Activated naive CD4-positive, alpha-beta T cell treated with anti-CD3 and anti-CD28 coated beads, Interleukin-2, amount 10 ng/mL, durations not matched to agents 7 days and 5 days (primary cell): ENCODE measurements at regions not wholly inside any gene's neighbourhood (a gene's known extent, or its start where the extent isn't known, plus 50 kb on each side); places are given as distances from the start of the nearest gene placed in this dataset.

Source experiments
- CTCF ChIA-PET: fragments of 350-600 bp; sonication (Branson Sonifier 250); formaldehyde crosslinking; loops from one replicate; lab custom pipeline; 2021; ENCODE audit warnings: antibody characterized with exemption; lab: Charles Lee
- DNase-seq: peaks from one replicate; pipeline ENCODE4 v3.0.0-alpha.2; 2020
- H3K27ac Mint-ChIP-seq: one replicate; pipeline ENCODE4 v1.8.0; 2021; ENCODE audit warnings: mild to moderate bottlenecking, moderate library complexity, mixed read lengths
- H3K27me3 Mint-ChIP-seq: one replicate; pipeline ENCODE4 v1.8.0; 2021; ENCODE audit warnings: mild to moderate bottlenecking, mixed read lengths
- H3K36me3 Mint-ChIP-seq: one replicate; pipeline ENCODE4 v1.8.0; 2021; ENCODE audit warnings: mixed read lengths
- H3K4me1 Mint-ChIP-seq: one replicate; pipeline ENCODE4 v1.8.0; 2021; ENCODE audit warnings: mixed read lengths
- H3K4me3 Mint-ChIP-seq: one replicate; pipeline ENCODE4 v1.8.0; 2021; ENCODE audit warnings: mild to moderate bottlenecking, moderate library complexity, mixed read lengths
- H3K9me3 Mint-ChIP-seq: one replicate; pipeline ENCODE4 v1.8.0; 2021; ENCODE audit warnings: mixed read lengths

DNA sequence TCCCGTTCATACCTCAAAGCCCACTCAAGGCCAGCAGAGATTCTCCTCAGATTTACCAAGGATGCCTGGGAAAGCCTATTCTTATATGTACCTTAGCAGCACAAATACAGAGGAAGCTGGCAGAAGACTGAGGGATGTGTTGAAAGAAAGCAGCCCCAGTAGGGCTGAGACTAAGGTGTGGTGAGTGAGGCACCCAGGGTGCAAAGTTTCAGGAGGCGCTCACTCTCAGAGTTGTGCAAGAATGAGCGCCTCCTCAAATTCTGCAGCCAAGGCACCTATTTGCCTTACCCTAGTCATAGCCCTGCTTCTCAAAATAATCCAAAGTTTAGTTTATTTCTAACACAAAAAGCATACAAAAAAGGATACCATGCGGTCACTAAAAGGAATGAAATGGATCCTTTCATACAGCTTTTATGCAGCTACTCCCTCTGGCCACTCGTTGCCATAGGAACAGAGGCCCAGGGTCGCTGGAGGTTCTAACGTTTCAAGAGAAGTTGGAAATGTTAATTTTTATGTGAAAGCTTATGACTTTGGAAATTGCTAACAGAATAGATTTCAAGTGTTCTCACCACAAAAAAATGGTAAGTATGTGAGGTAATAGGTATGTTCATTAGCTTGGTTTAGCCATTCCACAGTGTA is 79.7 kb upstream of the SMIM23 start:
- CTCF ChIA-PET: interaction anchor here (0.6 kb wide), 1 partner anchor 56 kb away, joined by 3 read pairs; no protein-coding TSS in a partner anchor
- Mint-ChIP-seq H3K4me1 (no peaks in the 10 kb centered on the region), H3K36me3 (no peaks in the 10 kb centered on the region), H3K27me3 (peaks cover 15% of the 10 kb centered on the region), H3K27ac (no peak overlapping the region), H3K4me3 (no peak overlapping the region), H3K9me3 (no peaks in the 10 kb centered on the region)
- DNase-seq: no peak

DNA sequence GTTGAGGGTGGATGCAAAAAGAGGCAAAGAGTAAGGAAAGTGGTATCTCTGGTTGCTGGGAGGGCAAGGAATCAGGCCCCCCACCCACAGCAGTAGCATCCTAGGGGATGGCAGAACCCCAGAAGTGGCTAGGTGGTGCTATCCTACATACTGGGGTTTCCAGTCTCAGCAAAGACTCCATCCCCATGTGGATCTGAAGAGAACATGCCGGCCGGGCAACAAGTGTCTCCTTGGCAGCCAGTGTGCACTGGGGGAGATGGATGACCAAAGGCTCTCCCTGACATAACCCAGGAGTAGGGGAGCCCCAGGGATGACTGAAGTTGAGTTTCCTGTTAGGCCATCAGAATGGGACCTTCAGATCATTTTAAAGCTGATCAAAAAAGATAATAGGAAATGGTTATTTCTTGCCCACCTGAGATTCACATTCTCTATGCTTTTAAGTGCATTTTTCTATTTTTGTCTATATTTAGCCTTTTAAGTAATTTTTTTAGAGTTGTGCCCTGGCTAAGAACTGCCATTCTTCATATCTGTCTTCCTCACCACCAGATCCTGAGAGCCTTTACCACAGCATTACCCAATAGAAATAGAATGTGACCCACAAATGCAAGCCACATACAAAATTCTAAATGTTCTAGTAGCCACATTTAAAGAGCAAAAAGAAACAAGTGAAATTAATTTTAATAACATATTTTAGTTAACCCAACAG is 78.7 kb upstream of the SMIM23 start:
- CTCF ChIA-PET: no interaction called here
- no peak for DNase-seq
- H3K27ac Mint-ChIP-seq: no peak overlapping the region
- H3K9me3 Mint-ChIP-seq: no peaks in the 10 kb centered on the region
- no peaks in the 10 kb centered on the region for H3K4me1 Mint-ChIP-seq
- peaks cover 10% of the 10 kb centered on the region for H3K27me3 Mint-ChIP-seq
- no peak overlapping the region for H3K4me3 Mint-ChIP-seq
- no peaks in the 10 kb centered on the region for H3K36me3 Mint-ChIP-seq

DNA sequence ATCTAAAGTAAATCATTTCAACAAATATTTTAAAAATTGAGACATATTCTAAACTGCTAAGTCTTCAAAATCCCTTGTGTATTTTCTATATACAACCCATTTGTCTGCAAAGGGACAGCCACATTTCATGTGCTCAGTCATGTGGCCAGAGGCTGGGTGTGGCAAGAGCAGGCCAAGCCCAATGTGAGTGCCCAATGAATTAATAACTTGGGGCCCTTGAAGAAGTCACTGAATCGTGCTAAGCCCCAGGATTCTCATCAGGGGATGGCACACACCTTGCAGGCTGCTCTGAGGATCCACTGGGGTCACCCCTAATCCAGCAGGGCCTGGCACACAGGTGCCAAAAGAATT is 78.2 kb upstream of the SMIM23 start:
- peaks cover 10% of the 10 kb centered on the region for H3K27me3 Mint-ChIP-seq
- H3K9me3 Mint-ChIP-seq: no peaks in the 10 kb centered on the region
- DNase-seq: no peak
- H3K36me3 Mint-ChIP-seq: no peaks in the 10 kb centered on the region
- no peak overlapping the region for H3K27ac Mint-ChIP-seq
- CTCF ChIA-PET: no interaction called here
- H3K4me1 Mint-ChIP-seq: no peaks in the 10 kb centered on the region
- H3K4me3 Mint-ChIP-seq: no peak overlapping the region

DNA sequence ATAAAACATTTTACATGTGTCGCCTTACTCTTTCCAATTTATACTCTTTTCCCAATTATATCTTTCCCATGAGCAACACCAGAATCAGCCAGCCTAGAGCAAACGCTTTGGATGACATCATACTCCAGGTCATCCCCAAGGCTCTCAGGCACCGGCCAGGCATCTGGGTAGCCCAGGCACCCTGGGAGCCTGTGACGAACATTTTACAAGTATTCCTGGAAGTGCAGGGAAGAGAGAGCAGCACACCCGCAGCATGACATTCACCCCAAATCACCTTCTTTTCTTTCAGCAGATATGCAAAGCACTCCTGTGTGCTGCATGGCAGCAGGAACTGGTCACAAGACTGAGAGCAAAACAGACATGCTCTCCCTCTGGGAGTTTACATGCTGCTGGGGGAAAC is 75.7 kb upstream of the SMIM23 start:
- no peak overlapping the region for H3K4me3 Mint-ChIP-seq
- H3K4me1 Mint-ChIP-seq: no peaks in the 10 kb centered on the region
- H3K9me3 Mint-ChIP-seq: no peaks in the 10 kb centered on the region
- CTCF ChIA-PET: no interaction called here
- peaks cover 2% of the 10 kb centered on the region for H3K27me3 Mint-ChIP-seq
- no peak for DNase-seq
- no peak overlapping the region for H3K27ac Mint-ChIP-seq
- no peaks in the 10 kb centered on the region for H3K36me3 Mint-ChIP-seq

DNA sequence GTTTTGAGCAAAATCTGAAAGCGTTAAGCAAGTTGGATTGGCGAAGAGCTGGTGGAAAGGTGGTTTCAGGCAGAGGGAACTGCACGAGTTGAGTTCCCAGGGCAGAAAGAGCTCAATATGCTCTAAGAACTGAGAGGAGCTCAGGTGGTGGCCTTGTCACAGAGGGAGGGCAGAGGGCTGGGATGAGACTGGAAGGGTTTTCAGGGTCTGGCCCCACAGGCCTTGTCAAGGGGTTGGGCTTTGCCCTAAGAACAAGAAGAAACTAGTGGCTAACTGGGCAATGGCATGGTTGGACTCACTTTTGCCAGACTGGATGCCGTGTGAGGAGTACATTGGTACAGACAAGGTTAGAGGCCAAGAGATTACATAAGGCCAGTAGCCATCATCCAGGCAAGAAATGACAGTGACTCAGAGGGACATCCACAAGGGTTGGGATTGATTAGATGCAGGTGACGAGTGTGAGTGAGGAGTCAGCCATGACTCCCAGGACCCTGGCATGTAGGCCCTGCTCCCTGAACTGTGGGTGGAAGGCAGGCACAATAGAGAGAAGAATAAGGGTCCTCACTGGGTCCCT is 75.1 kb upstream of the SMIM23 start:
- DNase-seq: no peak
- H3K27me3 Mint-ChIP-seq: peaks cover 6% of the 10 kb centered on the region
- H3K4me3 Mint-ChIP-seq: no peak overlapping the region
- no peaks in the 10 kb centered on the region for H3K9me3 Mint-ChIP-seq
- no peaks in the 10 kb centered on the region for H3K4me1 Mint-ChIP-seq
- H3K36me3 Mint-ChIP-seq: no peaks in the 10 kb centered on the region
- CTCF ChIA-PET: no interaction called here
- no peak overlapping the region for H3K27ac Mint-ChIP-seq

DNA sequence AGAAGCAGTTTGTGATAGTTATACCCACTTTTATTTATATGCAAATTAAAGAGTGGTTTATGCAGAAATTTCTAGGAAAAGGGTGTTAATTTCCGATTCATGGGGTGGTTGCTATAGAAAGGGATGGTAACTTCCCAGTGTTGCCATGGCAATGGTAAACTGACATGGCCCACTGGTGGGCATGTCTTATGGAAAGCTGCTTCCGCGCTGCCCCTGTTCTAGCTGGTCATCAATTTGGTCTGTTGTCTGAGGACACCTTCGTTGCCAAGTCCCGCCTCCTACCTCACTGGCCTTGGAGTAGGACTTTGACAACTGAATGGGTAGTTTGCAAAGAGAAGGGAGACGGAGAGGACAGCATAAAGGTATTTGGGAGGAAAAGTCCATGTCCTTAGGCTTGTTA is 74.0 kb upstream of the SMIM23 start:
- Mint-ChIP-seq H3K9me3 (no peaks in the 10 kb centered on the region), H3K27ac (no peak overlapping the region), H3K36me3 (no peaks in the 10 kb centered on the region), H3K4me1 (no peaks in the 10 kb centered on the region), H3K4me3 (no peak overlapping the region), H3K27me3 (peaks cover 13% of the 10 kb centered on the region)
- DNase-seq: no peak
- CTCF ChIA-PET: no interaction called here

DNA sequence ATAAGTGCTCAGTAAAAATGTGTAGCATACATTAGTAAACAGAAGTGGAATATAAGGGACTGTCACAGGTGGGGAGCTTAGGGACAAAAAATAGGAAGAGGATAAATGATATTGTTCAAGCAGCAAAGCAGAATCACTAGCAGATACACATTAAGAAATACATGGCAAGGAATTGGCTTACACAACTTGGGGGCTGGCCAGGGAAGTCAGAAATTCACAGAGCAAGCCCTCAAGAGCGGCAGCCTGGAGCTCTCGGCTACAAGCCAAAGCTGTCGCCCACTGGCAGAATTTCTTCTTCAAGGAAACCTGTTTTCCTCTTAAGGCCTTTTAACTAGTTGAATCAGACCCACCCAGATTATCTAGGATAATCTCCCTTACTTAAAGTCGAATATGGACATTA is 73.0 kb upstream of the SMIM23 start:
- CTCF ChIA-PET: no interaction called here
- no peak overlapping the region for H3K27ac Mint-ChIP-seq
- H3K36me3 Mint-ChIP-seq: no peaks in the 10 kb centered on the region

DNA sequence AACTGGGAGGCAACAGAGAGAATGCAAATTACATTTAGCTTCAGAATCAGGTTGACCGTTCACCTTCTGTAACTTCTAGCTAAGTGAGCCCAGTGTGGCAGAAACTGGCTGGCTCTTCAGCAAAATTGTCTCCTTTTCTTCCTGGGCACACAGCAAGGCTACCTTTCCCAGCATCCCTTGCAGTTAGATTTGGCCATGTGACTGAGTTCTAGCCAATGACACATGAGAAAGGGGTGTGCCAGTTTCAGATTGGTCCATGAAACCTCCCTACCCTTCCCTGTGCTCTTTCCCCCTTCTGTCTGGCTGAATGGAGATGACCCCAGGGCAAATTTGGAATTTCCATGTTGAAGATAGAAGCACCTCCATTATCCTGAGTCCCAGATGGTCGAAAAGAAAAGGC is 72.5 kb upstream of the SMIM23 start:
- H3K27me3 Mint-ChIP-seq: peaks cover 16% of the 10 kb centered on the region
- H3K9me3 Mint-ChIP-seq: no peaks in the 10 kb centered on the region
- no peak overlapping the region for H3K27ac Mint-ChIP-seq
- DNase-seq: no peak
- H3K36me3 Mint-ChIP-seq: no peaks in the 10 kb centered on the region
- H3K4me1 Mint-ChIP-seq: no peaks in the 10 kb centered on the region
- no peak overlapping the region for H3K4me3 Mint-ChIP-seq
- CTCF ChIA-PET: no interaction called here

More for the DNA sequence above, 73.0 kb upstream of the SMIM23 start:
- peaks cover 13% of the 10 kb centered on the region for H3K27me3 Mint-ChIP-seq
- no peak for DNase-seq
- H3K4me1 Mint-ChIP-seq: no peaks in the 10 kb centered on the region
- no peaks in the 10 kb centered on the region for H3K9me3 Mint-ChIP-seq
- no peak overlapping the region for H3K4me3 Mint-ChIP-seq

DNA sequence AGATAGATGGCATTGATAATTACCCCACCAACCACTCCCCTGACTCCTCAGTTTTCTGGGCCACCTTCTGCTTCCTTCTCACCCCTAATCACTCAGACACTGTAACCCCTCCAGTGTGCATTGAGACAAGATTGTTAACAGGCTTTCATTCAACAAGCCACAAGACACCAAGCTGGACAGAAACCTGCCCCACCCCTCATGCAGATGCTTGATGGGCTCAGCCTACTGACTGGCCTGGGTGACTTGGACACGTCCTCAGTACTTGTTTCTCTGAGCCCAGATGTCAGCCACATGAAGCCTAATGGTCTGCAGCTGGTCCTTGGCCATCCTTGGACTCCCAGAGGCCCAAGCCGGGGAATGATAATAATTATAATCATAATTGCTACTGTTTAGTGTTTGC is 71.4 kb upstream of the SMIM23 start:
- CTCF ChIA-PET: no interaction called here

DNA sequence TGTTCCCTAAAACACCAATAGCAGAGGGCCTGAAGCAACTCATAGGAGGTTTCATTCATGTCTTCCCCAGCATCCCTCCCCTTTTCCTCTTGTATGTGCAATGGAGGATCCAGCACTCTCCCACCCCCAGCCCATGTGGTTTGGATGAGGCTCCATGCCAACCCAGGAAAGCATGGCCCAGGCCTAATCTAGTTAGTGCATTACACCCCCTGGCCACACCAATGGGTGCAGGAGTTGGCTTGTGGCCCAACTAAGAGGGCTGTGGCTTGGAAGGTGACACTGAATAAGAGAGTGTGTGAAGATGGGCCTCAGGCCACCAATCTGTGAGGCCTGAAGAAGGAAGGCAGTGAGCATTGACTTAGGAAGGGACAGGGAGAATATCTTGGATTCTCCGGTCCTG is 70.8 kb upstream of the SMIM23 start:
- no peak overlapping the region for H3K4me3 Mint-ChIP-seq
- H3K27me3 Mint-ChIP-seq: peaks cover 24% of the 10 kb centered on the region
- H3K4me1 Mint-ChIP-seq: no peaks in the 10 kb centered on the region
- DNase-seq: no peak
- H3K27ac Mint-ChIP-seq: no peak overlapping the region
- CTCF ChIA-PET: no interaction called here
- no peaks in the 10 kb centered on the region for H3K36me3 Mint-ChIP-seq
- H3K9me3 Mint-ChIP-seq: no peaks in the 10 kb centered on the region

More for the DNA sequence above, 71.4 kb upstream of the SMIM23 start:
- no peaks in the 10 kb centered on the region for H3K4me1 Mint-ChIP-seq
- H3K27me3 Mint-ChIP-seq: peaks cover 20% of the 10 kb centered on the region
- no peak overlapping the region for H3K4me3 Mint-ChIP-seq
- no peaks in the 10 kb centered on the region for H3K9me3 Mint-ChIP-seq
- no peaks in the 10 kb centered on the region for H3K36me3 Mint-ChIP-seq
- no peak for DNase-seq
- H3K27ac Mint-ChIP-seq: no peak overlapping the region

DNA sequence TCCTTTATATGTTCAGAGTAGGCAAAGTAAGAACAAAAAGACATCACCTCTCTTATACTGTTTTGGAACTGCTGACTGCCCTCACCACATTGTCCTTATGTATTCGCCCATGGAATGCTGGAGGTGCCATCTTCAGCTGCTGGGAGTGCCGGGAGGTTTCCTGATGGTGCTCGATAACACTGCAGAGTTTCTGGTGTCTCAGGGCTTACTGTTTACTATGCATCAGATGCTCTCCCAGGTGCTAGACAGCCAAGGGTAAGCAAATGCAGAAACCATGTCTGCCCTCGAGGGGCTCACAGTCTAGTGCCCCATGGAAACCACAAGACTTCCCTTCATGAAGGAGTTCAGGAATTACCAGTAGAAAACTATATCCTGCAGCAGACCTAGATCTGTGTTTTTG is 70.1 kb upstream of the SMIM23 start:
- H3K4me3 Mint-ChIP-seq: no peak overlapping the region
- CTCF ChIA-PET: no interaction called here
- no peaks in the 10 kb centered on the region for H3K36me3 Mint-ChIP-seq
- no peak overlapping the region for H3K27ac Mint-ChIP-seq
- H3K4me1 Mint-ChIP-seq: no peaks in the 10 kb centered on the region
- H3K27me3 Mint-ChIP-seq: peaks cover 28% of the 10 kb centered on the region
- DNase-seq: no peak
- no peaks in the 10 kb centered on the region for H3K9me3 Mint-ChIP-seq

DNA sequence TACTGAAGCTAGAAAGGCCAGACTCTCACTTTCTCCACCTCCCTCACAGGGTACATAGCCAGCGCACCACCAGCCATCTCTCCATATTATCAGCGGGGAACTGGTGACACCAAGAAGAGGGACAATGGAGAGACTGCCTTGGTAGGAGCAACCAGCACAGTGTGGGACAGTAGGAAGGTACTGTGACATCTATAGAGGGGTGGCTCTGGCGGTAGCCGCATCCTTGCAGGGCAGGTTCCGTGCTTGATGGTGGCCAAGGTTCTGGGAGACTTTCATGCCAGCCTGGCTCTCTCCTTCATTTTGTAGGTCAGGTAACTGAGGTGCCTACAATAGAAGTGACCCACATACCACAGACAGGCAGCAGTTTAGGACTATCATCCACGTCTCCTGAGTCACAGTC is 65.5 kb upstream of the SMIM23 start:
- no peak for DNase-seq
- Mint-ChIP-seq H3K4me1 (no peaks in the 10 kb centered on the region), H3K4me3 (no peak overlapping the region), H3K27me3 (peaks cover 30% of the 10 kb centered on the region), H3K36me3 (no peaks in the 10 kb centered on the region), H3K9me3 (no peaks in the 10 kb centered on the region), H3K27ac (no peak overlapping the region)
- CTCF ChIA-PET: no interaction called here

DNA sequence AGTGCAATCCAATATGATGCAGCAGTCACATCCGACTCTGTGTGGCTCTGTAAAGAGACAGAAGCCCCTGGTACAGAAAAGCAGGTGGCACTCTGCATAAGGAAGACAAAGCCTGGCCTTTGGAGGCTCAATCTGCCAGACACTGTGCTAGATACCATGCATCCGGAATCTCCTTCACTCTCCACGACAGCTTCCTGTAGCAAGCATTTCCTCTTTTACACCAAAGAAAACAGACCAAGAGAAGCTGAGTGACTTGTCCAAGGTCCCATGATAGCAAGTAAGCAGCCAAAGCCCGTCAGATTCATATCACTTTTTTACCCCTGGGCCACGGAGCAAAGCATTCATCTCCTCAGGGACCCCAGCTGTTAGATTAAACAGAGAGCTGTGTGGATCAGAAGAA is 64.2 kb upstream of the SMIM23 start:
- no peaks in the 10 kb centered on the region for H3K9me3 Mint-ChIP-seq
- no peaks in the 10 kb centered on the region for H3K36me3 Mint-ChIP-seq
- CTCF ChIA-PET: no interaction called here
- H3K27me3 Mint-ChIP-seq: peaks cover 26% of the 10 kb centered on the region
- no peak for DNase-seq
- H3K4me1 Mint-ChIP-seq: no peaks in the 10 kb centered on the region
- no peak overlapping the region for H3K27ac Mint-ChIP-seq
- H3K4me3 Mint-ChIP-seq: no peak overlapping the region

DNA sequence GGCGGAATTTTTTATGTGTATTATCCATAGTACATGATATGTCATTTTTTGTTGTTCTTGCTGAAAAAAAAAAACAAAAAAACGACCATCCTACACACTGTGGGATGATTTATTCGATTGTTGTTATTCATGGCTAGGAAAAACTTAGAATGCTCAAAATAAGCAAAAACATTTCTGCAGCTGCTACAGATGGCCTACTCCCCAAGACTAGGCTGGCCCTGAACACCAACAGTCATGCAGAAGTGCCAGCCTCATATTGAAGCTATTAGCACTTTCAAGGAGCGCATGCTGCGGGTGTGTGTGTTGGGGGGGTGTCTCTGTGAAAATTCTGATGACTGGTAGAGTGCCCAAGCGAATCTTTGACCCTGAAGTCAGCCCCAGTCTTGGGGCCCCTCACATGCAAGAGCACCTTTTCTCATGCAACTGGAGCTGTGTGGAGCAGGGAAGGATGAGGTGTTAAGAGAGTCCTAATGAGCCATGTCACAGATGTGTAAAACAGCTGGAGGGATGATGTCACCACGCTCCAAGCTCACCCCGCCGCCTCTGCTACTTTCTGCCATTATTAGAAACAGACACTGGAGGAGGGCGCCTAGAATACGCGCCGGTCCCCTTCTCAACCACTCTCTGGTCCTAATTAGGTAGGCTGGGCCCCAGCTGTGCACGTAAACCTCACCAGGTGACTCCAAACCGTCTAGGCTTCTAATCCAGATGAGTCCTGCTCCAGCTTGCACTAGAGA is 61.0 kb upstream of the SMIM23 start:
- no peaks in the 10 kb centered on the region for H3K9me3 Mint-ChIP-seq
- H3K27me3 Mint-ChIP-seq: peaks cover 24% of the 10 kb centered on the region
- H3K36me3 Mint-ChIP-seq: no peaks in the 10 kb centered on the region
- no peak overlapping the region for H3K27ac Mint-ChIP-seq
- H3K4me1 Mint-ChIP-seq: no peaks in the 10 kb centered on the region
- no peak for DNase-seq
- no peak overlapping the region for H3K4me3 Mint-ChIP-seq
- CTCF ChIA-PET: no interaction called here

DNA sequence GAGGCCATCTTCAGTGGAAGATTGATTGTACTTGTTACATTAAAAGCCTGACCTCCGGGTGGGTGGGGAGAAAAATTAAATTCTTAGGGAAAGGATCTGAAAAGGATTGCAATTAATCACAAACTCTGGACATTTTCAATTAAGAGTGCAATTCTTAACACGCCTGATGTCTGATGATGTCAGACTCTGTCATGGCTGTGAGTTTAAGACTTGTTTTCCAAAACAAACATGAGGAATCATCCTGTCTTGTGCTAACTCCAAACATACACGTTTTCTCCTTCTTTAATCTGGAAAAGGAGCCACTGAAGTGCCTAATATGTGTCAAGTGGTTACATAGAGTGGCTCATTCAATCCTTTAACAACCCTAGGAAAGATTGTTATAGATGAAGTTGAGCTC is 60.4 kb upstream of the SMIM23 start:
- no peak overlapping the region for H3K27ac Mint-ChIP-seq
- no peaks in the 10 kb centered on the region for H3K9me3 Mint-ChIP-seq
- no peaks in the 10 kb centered on the region for H3K4me1 Mint-ChIP-seq
- H3K36me3 Mint-ChIP-seq: no peaks in the 10 kb centered on the region
- CTCF ChIA-PET: no interaction called here
- H3K27me3 Mint-ChIP-seq: peaks cover 19% of the 10 kb centered on the region
- H3K4me3 Mint-ChIP-seq: no peak overlapping the region
- DNase-seq: no peak
